Left ventricle myocardium inferior (tissue), 1 donor: ENCODE measurements at regions not wholly inside any gene's neighbourhood (a gene's known extent, or its start where the extent isn't known, plus 50 kb on each side); places are given as distances from the start of the nearest gene placed in this dataset.
A peak's percentile ranks its signal among the peaks of the same experiment; 100 is the strongest.

ENCODE experiments used
- DNase-seq: peaks from one replicate; pipeline ENCODE4 v3.0.0-alpha.2; 2020
- H3K27ac ChIP-seq: fragments of 200-600 bp; replicated peaks from 2 replicates; pipeline ENCODE4 v1.8.0; 2021
- H3K27me3 ChIP-seq: fragments of 200-600 bp; 2 replicates; pipeline ENCODE4 v1.8.0; 2021; ENCODE audit warnings: low read depth
- H3K36me3 ChIP-seq: fragments of 200-600 bp; 2 replicates; pipeline ENCODE4 v1.8.0; 2021
- H3K4me1 ChIP-seq: fragments of 200-600 bp; 2 replicates; pipeline ENCODE4 v1.8.0; 2021
- H3K4me3 ChIP-seq: fragments of 200-600 bp; 2 replicates; pipeline ENCODE4 v1.8.0; 2021; ENCODE audit warnings: mild to moderate bottlenecking, moderate library complexity
- H3K9me3 ChIP-seq: fragments of 200-600 bp; replicated peaks from 2 replicates; pipeline ENCODE4 v1.8.0; 2021
- intact Hi-C: fragments of 100-400 bp; cut with micrococcal nuclease; formaldehyde crosslinking; loops from one replicate; pipeline ENCODE4 v1.11.0; 2022
- TF ChIP-seq, protein P1 (sequence below): fragments of 200-600 bp; IDR thresholded peaks from 2 replicates; pipeline ENCODE4 v1.8.0; 2021; ENCODE audit warnings: antibody characterized with exemption, mild to moderate bottlenecking, borderline replicate concordance
- donor health status: DM: no; HTN: yes; CAD: no; lungs with severe emphysema.

DNA sequence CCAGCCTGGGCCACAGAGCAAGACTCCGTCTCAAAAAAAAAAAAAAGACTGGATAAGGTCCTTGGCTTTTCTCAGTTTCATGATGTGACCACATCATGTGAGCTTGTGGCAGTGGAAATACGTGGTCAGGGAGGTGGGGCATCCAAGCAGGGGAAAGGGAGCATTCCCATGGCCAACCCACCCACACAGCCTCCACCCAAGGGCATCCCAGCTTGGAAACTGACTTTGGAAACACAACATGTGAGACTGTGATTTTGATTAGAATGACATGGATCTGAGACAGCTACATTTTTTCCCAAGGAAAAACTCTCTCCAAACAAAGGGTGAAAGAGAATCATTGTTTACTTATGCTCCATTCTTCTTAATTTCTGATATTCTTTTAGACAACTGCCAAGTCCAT is 405.0 kb upstream of the ZNF507 start:
- TF ChIP-seq, protein P1, sequence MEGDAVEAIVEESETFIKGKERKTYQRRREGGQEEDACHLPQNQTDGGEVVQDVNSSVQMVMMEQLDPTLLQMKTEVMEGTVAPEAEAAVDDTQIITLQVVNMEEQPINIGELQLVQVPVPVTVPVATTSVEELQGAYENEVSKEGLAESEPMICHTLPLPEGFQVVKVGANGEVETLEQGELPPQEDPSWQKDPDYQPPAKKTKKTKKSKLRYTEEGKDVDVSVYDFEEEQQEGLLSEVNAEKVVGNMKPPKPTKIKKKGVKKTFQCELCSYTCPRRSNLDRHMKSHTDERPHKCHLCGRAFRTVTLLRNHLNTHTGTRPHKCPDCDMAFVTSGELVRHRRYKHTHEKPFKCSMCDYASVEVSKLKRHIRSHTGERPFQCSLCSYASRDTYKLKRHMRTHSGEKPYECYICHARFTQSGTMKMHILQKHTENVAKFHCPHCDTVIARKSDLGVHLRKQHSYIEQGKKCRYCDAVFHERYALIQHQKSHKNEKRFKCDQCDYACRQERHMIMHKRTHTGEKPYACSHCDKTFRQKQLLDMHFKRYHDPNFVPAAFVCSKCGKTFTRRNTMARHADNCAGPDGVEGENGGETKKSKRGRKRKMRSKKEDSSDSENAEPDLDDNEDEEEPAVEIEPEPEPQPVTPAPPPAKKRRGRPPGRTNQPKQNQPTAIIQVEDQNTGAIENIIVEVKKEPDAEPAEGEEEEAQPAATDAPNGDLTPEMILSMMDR, result no peak
- Histone ChIP-seq H3K9me3 (no peaks in the 10 kb centered on the region), H3K36me3 (no peaks in the 10 kb centered on the region), H3K4me1 (no peaks in the 10 kb centered on the region), H3K27me3 (no peaks in the 10 kb centered on the region), H3K4me3 (no peak overlapping the region), H3K27ac (no peak overlapping the region)
- intact Hi-C loops, result no loop called here
- no peak for DNase-seq

DNA sequence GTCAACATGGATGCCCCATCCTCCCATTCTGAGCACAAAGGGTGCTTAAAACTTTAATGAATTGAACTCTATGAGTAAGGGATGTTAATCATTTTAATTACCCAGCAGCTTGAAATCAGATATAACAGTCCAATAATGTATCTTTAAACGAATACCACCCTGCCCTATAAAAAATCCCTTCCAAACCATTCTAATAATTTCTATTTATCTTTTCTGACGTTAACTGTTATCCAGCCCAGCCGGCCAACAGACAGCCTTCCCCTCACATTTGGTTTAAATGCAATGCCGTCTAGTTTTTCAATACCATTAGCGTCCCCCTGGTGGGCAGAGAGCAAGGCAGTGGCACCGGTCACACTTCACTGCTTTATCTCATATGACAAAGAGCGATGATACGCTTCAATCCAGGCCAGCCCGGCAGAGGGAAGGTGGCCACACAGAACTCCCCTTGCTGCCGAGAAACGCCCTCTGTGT is 402.2 kb upstream of the ZNF507 start:
- H3K27ac ChIP-seq, result no peak overlapping the region
- no peaks in the 10 kb centered on the region for H3K27me3 ChIP-seq
- H3K4me1 ChIP-seq, result peaks cover 9% of the 10 kb centered on the region
- intact Hi-C loops, result no loop called here
- H3K4me3 ChIP-seq, result no peak overlapping the region
- no peaks in the 10 kb centered on the region for H3K9me3 ChIP-seq
- DNase-seq, result no peak
- no peaks in the 10 kb centered on the region for H3K36me3 ChIP-seq
- TF ChIP-seq, protein P1, result peak; percentile 21

DNA sequence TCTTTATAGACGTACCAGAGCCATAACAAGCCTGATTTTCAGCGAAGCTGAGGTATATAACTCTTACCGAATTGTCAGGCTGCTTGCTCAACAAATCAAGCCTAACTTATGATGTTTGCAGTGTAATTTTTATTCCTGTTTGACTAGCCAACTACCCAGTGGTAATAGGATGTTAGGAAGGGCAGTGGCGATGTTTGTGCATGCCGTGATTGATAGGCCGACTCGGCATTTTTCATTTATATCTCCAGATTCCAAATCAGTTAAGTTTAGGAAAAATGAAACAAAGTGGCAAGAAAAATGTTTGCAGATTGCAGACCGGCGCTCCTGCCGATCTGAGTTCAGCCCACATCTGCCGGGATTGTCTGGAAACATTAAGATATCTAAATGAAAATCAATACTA is 401.6 kb upstream of the ZNF507 start:
- Histone ChIP-seq H3K36me3 (no peaks in the 10 kb centered on the region), H3K9me3 (no peaks in the 10 kb centered on the region), H3K27ac (no peak overlapping the region), H3K4me3 (no peak overlapping the region), H3K4me1 (peaks cover 9% of the 10 kb centered on the region), H3K27me3 (no peaks in the 10 kb centered on the region)
- intact Hi-C loops, result no loop called here
- TF ChIP-seq, protein P1, result no peak
- DNase-seq, result no peak

DNA sequence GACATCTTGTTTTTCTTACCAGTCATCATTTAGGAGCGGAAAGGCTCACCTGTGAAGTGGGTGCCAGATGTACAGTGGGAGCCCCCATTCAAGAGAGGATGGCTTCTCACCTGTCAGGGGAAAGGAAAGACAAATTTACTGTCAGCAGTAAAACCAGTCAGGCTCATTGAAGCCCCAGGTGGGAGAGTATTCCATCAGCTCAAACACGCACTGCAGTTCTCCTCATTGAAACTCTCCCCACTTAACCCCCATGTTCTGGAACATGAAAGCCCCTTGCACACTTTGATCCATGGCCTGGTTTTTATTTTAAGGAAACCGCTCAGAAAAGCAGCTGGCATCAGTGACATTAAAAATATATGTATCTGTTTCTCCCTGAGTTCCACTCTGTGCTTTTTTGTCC is 401.1 kb upstream of the ZNF507 start:
- Histone ChIP-seq H3K9me3 (no peaks in the 10 kb centered on the region), H3K27me3 (no peaks in the 10 kb centered on the region), H3K4me1 (peaks cover 9% of the 10 kb centered on the region), H3K36me3 (no peaks in the 10 kb centered on the region), H3K4me3 (no peak overlapping the region), H3K27ac (no peak overlapping the region)
- DNase-seq, result no peak
- intact Hi-C loops, result no loop called here
- TF ChIP-seq, protein P1, result no peak

DNA sequence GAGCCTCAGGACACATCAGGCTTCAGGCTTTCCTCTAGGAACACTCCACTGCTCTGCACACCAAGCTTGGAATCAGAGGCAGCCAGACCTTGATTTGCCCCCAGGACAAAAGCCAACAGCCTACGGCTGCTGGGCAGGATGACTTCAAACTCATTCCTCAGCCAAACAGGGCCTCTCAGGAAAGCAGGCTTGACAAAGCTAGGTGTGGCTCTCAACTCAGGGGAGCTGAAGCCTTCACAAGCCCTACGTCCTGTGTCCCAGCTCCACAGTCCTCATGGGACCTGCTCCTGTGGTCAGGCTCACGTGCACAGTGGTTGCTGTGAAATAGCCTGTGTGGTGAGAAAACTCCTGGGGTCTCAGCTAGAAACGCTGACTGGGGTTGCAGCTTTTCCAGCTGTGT is 398.9 kb upstream of the ZNF507 start:
- Histone ChIP-seq H3K27ac (peak overlapping the region; percentile 36), H3K9me3 (no peaks in the 10 kb centered on the region), H3K4me3 (no peak overlapping the region), H3K27me3 (no peaks in the 10 kb centered on the region), H3K36me3 (no peaks in the 10 kb centered on the region), H3K4me1 (peaks cover 9% of the 10 kb centered on the region)
- no peak for DNase-seq
- TF ChIP-seq, protein P1, result no peak
- intact Hi-C loops, result no loop called here
